NCI-H510A treated with DMSO at 0.1 percent for 48 hours (cell line): ENCODE measurements at regions not wholly inside any gene's neighbourhood (a gene's known extent, or its start where the extent isn't known, plus 50 kb on each side); places are given as distances from the start of the nearest gene placed in this dataset.
A peak's percentile ranks its signal among the peaks of the same experiment; 100 is the strongest.

Source experiments
- DNase-seq: peaks from one replicate; lab custom pipeline; 2025; lab: John Stamatoyannopoulos, UW

DNA sequence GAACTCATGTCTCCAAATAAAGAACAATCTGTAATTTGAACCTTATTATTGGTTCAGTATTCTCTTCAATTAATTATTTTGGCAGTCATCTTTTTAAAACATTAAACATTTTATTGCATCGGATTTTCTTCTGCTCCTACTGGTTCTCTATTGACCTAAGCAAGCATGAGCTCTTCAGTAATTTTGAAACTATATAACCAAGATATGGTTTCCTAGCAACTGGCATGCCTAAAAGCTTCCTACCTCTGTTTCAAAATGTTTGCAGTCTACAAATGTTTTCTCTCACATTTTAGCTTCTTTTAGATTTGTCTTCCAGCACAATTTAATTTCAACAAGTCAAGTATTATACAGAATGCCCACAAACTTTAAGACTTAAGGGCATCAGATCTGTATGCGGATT lies 371.3 kb downstream of the GPM6A start:
- no peak for DNase-seq

DNA sequence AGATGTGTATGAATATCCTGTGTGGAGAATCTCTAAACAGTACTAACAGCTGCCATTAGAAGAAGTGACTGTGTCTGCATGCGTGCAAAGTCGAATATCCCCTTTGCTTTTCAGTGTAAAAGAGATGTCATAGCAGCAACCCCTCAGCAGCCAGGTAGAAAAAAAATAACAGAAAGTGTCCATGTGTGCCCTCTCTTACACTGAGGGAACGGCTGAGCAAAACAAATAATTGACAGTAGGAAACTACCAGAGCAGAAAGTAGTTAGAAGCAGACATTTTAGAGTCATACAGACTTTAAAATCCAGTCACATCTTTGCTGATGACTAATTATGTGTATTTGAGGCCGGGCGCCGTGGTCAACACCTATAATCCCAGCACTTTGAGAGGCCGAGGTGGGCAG lies 370.8 kb downstream of the GPM6A start:
- no peak for DNase-seq

DNA sequence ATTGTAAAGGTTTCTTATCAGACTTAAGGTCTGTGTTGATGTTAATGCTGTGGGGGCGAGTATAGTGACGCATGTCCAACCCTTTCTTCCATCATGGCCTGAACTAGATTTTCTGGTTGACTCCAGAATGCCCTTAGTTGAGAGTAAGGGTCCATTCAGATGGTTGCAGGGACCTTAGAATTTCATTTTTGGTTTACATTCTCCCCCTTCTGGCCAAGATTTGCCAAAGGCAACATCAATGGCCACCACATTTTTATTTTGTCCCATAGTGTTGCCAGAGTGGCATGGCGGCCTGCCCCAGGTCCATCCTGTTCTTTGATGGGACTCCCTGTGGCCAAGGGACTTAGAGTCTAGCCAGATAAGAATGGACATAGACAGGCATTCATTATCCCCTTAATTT lies 368.5 kb downstream of the GPM6A start:
- no peak for DNase-seq

DNA sequence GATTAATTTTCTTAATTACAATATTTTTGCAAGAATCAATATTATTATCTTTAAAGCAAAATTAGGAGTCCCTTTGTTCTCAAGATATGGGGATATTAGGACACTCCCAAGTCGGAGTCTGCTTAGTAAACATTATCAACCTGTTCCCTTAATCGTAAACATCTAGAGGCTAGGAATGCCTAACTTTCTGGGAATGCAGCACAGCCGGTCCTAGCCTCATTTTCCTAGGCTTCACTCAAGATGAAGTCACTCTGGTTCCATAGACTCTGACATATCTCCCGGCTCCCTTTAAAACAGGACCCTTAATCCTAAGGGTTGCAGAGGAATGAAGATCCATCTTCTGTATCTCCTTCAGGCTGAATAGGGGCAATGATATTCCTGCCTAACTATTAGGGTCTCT lies 367.6 kb downstream of the GPM6A start:
- DNase-seq, result no peak

DNA sequence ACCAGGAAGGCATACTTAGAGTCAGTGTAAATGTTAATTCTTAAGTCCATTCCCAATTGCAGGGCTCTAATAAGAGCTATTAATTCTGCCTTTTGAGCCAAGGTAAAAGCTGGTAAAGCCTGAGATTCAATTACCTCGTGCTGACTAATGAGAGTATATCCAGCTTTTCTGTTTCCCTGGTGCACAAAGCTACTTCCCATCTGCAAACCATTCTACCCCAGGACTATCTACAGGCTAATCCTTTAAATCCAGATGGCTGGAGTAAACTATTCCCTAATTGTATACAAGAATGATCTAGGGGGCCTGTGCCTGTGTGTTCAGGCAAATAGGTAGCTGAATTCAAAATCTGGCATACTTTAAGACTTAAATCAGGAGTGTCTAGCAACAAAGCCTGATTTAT lies 365.0 kb downstream of the GPM6A start:
- DNase-seq, result no peak

DNA sequence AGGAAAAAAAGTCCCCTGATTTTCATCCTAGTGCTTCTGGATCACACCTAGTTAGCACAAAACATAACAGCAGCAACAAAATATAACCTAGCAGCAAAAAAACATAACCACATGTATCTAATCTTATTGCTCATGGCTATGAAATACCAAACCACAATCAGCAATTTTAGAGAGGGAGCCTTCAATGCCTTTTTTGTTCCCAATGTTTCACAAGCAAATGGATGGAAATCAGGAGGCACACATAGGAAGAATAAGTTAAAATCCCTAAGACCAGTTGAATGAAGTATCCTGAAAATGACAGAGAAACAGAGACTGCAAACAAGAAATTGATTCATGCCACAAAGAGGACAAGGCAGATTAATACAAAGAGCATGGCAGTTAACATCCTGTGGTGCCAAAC lies 361.6 kb downstream of the GPM6A start:
- DNase-seq, result no peak

DNA sequence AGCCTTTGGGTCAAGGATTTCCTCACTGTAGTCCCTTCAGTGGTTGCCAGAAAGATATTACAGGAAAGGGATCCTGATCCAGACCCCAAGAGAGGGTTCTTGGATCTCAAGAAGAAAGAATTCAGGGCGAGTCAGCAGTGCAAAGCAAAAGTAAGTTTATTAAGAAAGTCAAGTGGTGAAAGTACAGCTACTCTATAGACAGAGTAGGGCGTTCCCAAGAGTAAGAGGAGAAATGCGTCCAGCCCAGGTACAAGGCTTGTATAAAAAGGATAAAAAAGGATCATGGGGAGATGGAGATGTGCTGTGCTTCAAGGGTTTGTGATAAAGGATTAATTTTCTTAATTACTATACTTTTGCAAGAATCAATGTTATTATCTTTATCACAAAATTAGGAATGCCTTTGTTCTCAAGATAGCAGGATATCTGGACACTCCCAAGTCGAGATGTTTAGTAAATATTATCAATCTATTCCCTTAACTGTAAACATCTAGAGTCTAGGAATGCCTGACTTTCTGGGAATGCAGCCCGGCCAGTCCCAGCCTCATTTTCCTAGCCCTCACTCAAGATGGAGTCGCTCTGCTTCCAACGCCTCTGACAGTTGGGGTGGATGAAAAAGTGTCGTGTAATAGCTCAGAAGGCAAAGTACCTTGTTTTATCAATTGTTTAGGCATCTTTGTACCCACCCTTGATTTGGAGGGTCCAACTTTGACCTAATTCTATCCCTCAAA lies 360.7 kb downstream of the GPM6A start:
- DNase-seq, result no peak

DNA sequence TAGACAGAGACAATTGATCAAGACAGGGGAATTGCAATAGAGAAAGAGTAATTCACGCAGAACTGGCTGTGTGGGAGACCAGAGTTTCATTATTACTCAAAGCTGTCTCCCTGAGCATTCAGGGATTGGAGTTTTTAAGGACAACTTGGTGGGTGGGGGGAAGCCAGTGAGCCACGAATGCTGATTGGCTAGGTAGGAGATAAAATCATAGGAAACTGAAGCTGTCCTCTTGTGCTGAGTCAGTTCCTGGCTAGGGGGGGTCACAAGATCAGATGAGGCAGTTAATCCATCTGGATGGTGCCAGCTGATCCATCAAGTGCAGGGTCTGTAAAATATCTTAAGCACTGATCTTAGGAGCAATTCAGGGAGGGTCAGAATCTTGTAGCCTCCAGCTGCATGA lies 358.6 kb downstream of the GPM6A start:
- no peak for DNase-seq

DNA sequence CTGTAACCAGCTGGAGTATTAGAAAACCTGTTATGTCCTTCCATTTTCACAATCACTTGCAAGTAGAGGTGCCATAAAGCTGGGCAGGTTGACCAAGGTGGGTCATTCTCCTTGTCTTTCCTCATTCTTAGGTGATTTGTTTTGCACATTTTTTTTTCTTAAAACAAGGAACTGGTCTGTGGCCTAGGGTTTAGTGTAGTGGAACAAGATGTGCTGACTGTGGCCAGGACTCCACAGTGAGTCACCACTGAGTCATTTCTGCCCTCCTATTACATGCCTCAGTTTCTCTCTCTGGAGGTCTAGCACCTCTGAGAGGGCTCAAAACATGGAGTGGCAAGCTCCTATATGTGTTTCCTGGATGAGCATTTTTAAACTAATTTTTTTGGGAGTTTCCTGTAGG lies 355.9 kb downstream of the GPM6A start:
- no peak for DNase-seq

DNA sequence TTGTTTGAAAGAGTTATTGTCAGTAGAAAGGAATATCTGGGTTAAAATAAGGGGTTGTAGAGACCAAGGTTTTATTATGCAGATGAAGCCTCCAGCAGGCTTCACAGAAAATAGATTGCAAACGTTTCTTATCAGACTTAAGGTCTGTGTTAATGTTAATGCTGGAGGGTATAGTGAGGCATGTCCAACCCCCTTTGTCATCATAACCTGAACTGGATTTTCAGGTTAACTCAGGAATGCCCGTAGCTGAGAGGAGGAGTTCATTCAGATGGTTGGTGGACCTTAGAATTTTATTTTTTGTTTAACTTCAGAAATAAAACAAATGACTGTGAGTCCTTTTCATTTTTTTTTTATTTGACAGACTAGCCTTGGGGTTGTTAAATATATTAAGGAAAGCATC lies 354.1 kb downstream of the GPM6A start:
- no peak for DNase-seq

DNA sequence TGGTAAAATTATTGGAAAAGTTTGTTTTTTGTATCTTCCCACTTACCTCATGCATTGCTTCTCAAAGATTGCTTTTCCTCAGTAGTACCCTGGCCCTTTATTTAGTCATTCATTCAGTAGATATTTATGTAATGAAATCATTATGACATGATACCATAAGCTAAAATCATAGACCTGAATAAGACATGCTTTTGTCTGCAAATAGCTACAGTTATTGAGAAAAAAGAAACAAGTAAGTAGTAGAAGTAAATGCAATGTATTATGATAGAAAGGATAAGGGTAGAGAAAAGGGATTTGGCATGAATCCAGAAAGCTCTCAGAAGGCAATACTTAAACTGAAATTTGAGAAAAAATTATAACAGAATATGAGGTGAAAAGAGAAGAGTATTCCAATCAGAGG lies 352.5 kb downstream of the GPM6A start:
- no peak for DNase-seq

DNA sequence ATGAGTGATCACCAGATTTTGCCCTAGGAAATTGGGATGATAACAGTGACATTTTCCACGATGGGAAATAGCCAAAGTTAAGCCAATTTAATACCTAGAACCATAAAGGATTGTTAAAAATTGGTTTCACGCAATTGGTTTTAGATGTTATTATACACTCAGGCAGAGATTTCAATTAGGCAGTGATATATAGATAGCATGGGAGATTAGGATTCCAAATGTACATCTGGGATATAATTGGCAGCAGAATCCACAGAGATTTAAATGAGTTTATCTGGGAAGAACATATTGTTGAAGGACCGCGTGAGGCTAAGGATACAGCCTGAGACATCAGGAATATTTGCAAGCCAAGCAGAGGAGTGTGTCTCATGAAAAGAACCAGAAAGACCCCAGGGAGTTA lies 351.6 kb downstream of the GPM6A start:
- no peak for DNase-seq

DNA sequence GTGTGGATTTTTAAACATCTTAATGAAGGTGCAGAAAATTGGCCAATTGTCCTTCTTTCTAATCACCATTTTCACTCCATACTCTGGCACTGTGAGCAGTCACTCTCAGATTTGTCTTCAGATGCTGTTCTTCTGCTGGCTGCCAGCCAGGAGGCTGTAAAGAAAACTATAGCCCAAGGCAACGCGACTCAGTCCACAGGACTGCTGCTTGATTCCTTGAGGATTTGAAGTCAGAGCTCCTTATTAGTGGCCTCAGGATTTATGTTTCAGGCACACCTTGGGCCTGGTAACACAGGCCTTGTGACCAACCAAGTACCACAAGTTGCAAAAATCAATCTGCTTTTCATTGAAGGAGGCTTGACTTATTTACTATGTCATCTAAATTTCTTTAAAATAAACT lies 342.6 kb downstream of the GPM6A start:
- DNase-seq, result no peak

DNA sequence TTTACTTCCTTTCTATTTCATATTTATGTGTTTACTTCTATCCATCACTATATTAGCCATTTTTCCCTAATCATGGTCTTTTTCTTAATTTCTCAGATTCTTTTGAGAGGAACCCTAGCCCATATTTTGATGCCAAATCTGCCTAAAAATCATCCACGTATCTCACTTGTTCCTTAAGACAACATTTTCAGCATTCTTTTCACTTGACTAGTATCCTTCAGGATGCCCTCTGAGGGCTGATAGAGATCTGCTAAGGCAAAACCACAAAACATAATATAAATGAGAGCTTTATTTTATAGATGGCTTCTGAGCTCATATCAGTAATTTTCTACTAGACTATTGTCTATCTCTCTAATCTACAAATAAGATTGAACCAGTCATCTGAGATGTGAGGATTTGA lies 341.9 kb downstream of the GPM6A start:
- no peak for DNase-seq

DNA sequence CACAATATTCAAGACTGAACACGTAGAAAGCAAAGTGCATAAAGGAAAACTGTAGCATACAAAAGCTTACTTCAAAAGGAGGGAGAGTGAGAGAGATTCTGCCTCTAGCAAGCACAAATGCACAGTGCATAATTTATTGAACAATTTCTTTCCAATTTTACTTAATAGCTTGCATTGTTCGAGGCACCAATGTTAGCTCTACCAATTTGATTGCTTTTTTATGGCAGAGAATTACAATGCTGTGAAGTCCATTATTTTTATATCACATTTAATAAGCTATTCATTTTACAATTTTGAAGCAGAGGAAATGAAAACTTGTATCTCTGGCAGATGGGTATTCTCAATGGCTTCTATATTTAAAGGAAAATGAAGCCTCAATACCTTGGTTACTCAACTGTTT lies 331.7 kb downstream of the GPM6A start:
- DNase-seq, result no peak

DNA sequence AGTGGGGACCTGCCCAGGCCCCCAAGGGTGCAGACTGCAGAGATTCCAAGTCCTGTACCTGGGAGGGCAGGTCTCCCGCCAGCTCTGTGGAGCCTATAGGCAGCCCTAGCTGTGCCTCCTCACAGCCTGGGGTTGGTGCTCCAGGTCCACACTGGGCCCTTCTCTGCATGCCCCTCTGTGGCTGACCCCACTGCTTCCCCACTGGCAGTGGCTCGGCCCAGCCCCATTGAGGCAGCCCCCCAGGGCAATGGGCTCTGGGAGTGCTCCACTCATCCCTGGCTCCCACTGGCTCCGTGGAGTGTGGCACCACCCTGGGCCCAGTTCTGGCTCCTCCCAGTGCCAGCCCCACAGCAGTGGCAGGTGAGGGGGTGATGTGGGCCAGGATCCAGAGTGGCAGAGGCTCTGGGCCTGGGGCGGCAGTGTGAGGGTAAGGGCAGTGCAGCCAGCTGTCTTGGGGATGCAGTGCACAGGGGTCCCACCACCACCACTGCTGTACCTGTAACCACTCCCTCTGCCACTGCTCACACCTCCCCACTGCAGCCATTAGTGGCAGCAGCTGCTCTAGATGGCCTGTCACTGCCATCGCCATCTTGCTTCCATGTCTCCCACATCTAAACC lies 312.2 kb downstream of the GPM6A start:
- DNase-seq, result no peak

DNA sequence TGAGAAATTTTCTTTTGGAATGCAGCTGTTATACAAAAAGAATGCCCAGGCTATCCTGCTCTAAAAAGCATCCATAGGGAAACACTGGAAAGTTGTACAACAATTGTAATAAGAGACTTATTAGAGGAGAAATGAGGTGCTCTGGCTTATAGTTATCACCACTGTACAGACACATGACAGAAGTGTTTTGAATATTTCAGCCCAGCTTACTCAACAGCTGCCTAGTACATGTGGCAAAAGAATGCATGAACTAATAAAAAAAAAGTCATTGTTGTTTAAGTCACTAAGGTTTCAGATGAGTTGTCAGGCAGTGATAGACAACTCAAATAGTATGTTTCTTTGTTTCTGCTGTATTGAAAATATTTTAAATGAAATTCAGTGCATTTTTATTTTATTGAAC lies 307.7 kb downstream of the GPM6A start:
- no peak for DNase-seq

DNA sequence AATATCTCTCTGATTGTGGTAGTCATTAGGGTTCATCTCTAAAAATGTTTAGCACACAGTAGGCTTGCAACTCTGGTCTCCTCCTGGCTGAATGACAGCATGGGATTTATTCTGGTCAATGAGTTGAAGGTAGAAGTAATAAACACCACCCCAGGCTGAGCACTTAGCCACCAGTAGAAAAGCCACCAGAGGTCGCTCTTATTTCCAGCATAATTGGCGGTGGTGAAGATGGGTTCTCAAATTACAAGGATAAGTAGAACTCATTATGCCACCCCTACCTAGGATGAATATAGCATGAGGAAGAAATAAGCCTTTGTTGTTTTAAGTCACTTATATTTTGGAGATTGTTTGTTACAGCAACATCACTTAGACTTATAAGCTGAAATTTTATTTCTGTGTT lies 302.7 kb downstream of the GPM6A start:
- no peak for DNase-seq

DNA sequence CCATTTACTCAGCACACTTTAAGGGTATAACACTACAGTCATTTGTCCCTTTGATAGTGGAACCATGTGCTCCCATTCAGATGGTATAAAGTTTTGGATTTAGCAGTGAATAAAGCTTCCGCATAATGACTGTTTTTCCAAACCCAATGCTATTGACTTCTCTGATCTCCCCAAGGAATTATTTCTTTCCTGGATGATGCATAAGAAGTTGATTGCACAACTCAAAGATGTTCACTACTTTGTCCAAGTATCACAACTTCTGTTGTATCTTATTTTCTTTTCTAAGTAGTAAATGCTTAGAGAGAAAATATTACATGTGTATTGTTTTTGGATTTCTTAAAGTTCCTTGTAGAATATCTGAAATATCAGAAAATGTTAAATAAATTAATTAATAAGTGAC lies 300.2 kb downstream of the GPM6A start:
- no peak for DNase-seq

DNA sequence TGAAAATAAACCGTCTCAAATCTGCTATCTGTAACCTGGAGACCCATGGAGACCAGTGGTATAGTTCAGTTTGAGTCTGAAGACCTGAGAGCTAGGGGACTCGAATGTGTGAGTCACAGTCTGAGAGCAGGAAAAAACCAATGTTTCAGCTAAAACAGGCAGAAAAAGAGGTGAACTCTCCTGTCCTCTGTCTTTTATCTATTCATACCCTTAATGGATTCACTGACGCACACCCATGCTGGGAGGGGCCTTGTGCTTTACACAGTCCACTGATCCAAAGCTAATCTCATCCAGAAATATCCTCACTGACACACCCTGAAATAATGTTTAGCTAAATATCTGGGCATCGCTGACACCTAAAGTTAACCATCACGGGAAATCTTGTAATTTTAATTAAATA lies 297.9 kb downstream of the GPM6A start:
- no peak for DNase-seq

DNA sequence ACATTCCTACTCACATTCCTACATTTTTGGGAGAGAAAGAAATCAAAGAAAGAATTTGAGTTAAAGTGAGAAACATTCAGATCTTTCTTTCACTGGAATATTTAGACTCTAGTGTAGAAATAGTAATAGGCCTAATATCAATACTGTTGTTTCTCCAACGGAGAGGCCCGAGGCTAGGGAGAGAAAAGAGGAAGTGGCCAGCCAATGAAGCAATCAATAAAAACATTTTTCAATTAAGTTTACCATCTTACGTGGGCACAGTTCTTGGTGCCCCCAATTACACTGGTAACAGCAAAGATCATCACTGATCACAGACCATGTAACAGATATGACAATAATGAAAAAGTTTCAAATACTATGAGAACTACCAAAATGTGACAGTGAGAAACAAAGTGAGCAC lies 281.4 kb downstream of the GPM6A start:
- no peak for DNase-seq

DNA sequence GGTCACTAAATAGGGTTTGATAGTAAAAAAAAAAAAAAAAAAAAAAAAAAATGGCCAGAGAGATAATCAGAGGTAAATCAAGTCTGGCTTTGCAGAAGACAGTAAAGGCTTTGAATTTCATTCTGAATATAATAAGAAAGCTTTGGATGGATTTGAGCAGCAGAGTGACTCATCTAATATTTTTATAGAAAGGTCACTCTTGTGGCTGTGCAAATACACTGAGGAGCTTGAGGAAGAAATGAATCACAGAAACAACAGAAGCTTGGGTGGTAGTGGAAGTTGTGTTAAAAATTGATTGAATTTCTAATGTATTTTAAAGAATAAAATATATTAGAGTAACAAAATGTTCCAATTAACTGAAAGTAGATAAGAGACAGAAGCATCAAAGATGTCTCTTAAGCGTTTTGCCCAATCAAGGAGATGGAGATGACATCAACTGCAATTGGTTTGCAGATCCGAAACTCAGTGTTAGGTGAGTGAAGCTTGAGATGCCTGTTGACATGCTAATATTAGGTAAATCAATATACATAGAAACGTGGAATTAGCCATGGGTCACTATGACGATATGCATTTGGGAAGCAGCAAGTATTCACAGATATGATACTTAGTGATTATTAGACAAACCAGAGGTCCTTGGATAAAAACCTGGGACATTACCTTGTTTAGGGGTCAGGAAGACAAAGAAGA lies 280.5 kb downstream of the GPM6A start:
- DNase-seq, result no peak

DNA sequence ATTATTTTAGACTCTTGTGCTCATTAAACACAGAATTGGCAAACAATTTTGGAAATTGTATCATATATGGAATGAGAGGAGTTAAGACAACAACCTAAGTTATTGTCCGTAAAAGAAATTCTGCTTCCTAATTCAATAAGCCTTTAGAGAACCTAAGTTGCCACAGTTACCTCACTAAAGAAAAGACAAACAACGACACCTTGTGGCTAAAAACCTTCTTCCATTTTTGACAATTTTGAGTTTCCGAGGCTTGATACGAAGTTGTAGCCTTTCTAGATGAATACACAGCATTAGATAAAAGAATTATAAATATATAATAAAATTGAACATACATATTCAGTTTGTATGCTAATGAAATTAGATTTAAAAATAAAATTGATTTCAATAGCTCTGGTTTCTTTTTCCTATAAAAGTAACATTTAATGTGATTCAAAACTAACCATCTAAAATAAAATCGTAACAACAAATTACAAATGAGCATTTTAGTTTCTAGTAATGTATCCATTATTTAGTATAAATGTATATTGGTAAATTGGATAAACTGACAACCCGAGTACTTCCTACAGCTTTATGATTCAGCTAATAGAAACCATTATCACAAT lies 275.1 kb downstream of the GPM6A start:
- DNase-seq, result peak; percentile 62
